ENCODE measurements at regions not wholly inside any gene's neighbourhood (a gene's known extent, or its start where the extent isn't known, plus 50 kb on each side); places are given as distances from the start of the nearest gene placed in this dataset.

DNA sequence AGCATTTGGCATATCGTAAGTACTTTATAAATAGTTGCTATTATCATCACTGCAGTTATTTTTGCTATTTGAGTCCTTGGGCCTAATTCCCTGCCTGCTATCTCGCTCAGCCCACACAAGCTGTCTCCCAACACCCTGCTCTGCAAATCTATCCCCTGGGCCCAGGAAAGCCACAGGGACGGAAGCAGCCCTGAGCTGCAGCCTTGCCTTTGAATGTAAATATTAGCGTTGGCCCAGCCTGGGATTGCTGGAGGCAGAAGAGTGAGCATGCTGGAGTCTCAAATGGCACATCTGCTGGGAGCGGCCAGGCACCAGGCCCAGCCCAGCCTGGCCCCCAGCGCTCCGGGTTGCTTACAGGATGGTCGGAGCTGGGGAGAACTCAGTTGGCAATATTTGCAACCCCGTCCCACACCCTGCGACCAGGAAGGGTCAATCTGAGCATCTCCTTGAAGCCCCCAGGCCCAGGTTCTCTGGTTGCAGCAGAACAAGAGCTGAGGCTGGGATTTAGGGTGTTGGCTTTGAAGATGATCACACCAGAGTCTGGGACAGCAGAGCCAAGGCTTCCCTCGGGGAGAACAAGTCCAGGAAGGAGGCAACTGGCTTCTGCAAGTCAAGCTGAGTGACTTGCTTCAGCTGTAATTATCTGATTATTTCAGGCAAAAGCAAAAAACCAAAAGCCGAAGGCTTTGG lies 529.6 kb downstream of the SHQ1 start:
- peaks cover 2% of the 10 kb centered on the region for H3K9me3 Mint-ChIP-seq (ENCODE audit: unreplicated experiment)
- H3K27me3 Mint-ChIP-seq (ENCODE audit: unreplicated experiment) = peaks cover 6% of the 10 kb centered on the region
- H3K27ac Mint-ChIP-seq (ENCODE audit: unreplicated experiment) = no peak overlapping the region
- TF ChIP-seq, protein P1, sequence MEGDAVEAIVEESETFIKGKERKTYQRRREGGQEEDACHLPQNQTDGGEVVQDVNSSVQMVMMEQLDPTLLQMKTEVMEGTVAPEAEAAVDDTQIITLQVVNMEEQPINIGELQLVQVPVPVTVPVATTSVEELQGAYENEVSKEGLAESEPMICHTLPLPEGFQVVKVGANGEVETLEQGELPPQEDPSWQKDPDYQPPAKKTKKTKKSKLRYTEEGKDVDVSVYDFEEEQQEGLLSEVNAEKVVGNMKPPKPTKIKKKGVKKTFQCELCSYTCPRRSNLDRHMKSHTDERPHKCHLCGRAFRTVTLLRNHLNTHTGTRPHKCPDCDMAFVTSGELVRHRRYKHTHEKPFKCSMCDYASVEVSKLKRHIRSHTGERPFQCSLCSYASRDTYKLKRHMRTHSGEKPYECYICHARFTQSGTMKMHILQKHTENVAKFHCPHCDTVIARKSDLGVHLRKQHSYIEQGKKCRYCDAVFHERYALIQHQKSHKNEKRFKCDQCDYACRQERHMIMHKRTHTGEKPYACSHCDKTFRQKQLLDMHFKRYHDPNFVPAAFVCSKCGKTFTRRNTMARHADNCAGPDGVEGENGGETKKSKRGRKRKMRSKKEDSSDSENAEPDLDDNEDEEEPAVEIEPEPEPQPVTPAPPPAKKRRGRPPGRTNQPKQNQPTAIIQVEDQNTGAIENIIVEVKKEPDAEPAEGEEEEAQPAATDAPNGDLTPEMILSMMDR (IDR thresholded peaks at IDR 0.05; ENCODE audit: partially characterized antibody, unreplicated experiment) = no peak
- H3K36me3 Mint-ChIP-seq (ENCODE audit: unreplicated experiment) = no peaks in the 10 kb centered on the region
- peaks cover 3% of the 10 kb centered on the region for H3K4me1 Mint-ChIP-seq (ENCODE audit: low read depth, unreplicated experiment)
- H3K4me3 Mint-ChIP-seq (ENCODE audit: unreplicated experiment) = no peak overlapping the region
- no peak for DNase-seq

DNA sequence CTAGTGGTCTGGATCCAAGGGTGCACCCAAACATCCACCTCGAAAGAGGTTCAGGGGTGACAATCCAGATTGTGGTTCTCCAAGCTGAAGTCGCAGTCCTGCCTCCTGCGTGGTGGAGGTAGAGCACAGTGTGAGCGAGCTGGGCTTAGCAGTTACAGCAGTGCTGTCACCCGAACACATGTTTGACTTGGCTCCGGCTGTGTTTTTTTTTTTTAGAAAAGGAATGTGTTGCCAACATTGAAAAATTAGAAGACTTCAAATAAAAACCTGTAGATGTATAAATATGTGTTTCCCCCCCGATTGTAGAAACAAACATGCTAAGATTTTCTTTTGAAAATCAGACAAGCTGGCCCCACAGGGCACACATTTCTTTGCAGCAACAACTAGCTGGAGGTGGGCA lies 530.8 kb downstream of the SHQ1 start:
- Mint-ChIP-seq H3K27ac (ENCODE audit: unreplicated experiment) (peak overlapping the region; percentile 14), H3K4me1 (ENCODE audit: low read depth, unreplicated experiment) (peaks cover 3% of the 10 kb centered on the region), H3K4me3 (ENCODE audit: unreplicated experiment) (no peak overlapping the region), H3K27me3 (ENCODE audit: unreplicated experiment) (peaks cover 6% of the 10 kb centered on the region), H3K9me3 (ENCODE audit: unreplicated experiment) (peaks cover 2% of the 10 kb centered on the region), H3K36me3 (ENCODE audit: unreplicated experiment) (no peaks in the 10 kb centered on the region)
- no peak for DNase-seq
- TF ChIP-seq, protein P1 (IDR thresholded peaks at IDR 0.05; ENCODE audit: partially characterized antibody, unreplicated experiment) = no peak

DNA sequence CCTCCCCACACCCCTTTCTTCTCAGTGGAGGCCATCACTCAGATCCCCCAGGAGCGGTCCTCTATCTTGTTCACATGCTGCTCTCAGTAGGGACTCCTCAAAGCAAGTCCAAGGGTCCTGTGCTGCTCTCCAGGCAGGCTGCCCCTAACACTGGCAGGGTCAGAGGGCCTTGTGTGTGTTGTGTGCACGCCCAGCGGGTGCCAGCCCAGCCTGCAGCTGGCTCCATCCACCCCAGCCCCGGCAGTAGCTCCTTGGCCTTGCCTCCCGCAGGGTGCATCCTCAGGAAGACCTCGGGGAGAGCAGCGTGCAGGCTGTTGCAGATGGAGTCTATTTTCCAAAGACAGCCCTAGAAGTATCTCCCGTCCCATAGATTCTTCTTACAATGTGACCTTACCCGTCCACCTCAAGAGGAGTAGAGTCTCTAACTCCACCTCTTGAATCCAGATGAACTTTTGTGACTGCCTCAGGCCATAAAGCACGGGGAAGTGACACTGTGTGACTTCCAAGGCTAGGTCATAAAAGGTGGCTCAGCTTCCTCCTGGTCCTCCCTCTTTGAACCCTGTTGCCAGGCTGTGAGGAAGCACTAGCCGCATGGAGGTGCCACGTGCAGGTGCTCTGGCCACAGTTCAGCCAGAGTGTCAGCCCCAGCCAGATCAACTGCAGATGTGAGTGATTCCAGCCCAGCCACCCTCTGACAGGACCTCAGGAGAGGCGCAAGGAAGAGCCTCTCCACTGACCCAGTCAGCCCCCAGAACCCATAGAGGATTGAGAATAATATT lies 531.6 kb downstream of the SHQ1 start:
- Mint-ChIP-seq H3K9me3 (ENCODE audit: unreplicated experiment) (peaks cover 2% of the 10 kb centered on the region), H3K36me3 (ENCODE audit: unreplicated experiment) (no peaks in the 10 kb centered on the region), H3K27me3 (ENCODE audit: unreplicated experiment) (peaks cover 6% of the 10 kb centered on the region), H3K4me1 (ENCODE audit: low read depth, unreplicated experiment) (peaks cover 2% of the 10 kb centered on the region), H3K4me3 (ENCODE audit: unreplicated experiment) (no peak overlapping the region), H3K27ac (ENCODE audit: unreplicated experiment) (no peak overlapping the region)
- no peak for DNase-seq
- TF ChIP-seq, protein P1 (IDR thresholded peaks at IDR 0.05; ENCODE audit: partially characterized antibody, unreplicated experiment) = no peak

DNA sequence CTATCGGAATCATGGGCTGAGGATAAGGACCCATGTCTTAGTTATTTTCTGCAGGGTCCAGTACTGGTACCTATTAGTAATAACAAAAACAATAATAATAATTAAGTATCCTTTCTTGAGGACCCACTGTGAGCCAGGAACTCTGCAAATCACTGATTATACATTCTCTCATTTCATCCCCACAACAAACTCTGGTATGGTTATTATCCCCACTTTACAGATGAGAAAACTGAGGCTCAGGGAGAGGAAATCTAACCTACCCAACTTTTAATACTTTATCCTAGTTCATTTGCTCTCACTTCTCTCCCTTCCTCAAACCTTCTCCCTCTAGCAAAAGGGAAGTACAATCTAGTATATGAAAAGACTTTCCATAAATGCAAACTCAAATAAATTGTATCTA lies 528.4 kb upstream of the PROK2 start:
- H3K4me1 Mint-ChIP-seq (ENCODE audit: low read depth, unreplicated experiment) = peaks cover 10% of the 10 kb centered on the region
- DNase-seq = no peak
- peaks cover 3% of the 10 kb centered on the region for H3K9me3 Mint-ChIP-seq (ENCODE audit: unreplicated experiment)
- H3K4me3 Mint-ChIP-seq (ENCODE audit: unreplicated experiment) = no peak overlapping the region
- H3K27ac Mint-ChIP-seq (ENCODE audit: unreplicated experiment) = no peak overlapping the region
- peaks cover 1% of the 10 kb centered on the region for H3K27me3 Mint-ChIP-seq (ENCODE audit: unreplicated experiment)
- TF ChIP-seq, protein P1 (IDR thresholded peaks at IDR 0.05; ENCODE audit: partially characterized antibody, unreplicated experiment) = no peak
- no peaks in the 10 kb centered on the region for H3K36me3 Mint-ChIP-seq (ENCODE audit: unreplicated experiment)

DNA sequence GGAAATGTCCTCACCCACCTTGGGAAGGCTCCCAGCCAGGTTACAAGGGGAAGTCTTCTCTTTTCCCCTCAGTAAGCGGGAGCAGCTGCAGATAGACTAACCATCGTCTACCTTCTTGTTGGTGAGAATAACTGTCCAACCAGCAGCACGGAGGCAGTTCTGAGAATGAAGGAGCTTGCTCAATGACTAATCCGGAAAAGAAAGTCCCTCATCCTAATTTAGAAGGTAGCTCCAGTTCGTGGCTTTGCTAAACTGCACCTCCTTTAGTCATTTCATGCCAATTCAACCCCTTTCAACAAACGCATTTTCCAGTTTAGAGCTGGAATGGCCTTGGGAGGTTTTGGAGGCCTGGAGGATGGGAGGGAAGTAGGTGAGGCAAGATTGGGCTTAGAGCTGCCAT lies 527.4 kb upstream of the PROK2 start:
- Mint-ChIP-seq H3K4me3 (ENCODE audit: unreplicated experiment) (no peak overlapping the region), H3K36me3 (ENCODE audit: unreplicated experiment) (no peaks in the 10 kb centered on the region), H3K27ac (ENCODE audit: unreplicated experiment) (no peak overlapping the region), H3K9me3 (ENCODE audit: unreplicated experiment) (peaks cover 3% of the 10 kb centered on the region), H3K4me1 (ENCODE audit: low read depth, unreplicated experiment) (peaks cover 10% of the 10 kb centered on the region), H3K27me3 (ENCODE audit: unreplicated experiment) (peaks cover 1% of the 10 kb centered on the region)
- no peak for DNase-seq
- TF ChIP-seq, protein P1 (IDR thresholded peaks at IDR 0.05; ENCODE audit: partially characterized antibody, unreplicated experiment) = no peak

Data from glutamatergic neuron (in vitro differentiated cells).